HG03558 (cell line): ENCODE measurements at regions not wholly inside any gene's neighbourhood (a gene's known extent, or its start where the extent isn't known, plus 50 kb on each side); places are given as distances from the start of the nearest gene placed in this dataset.
"Not testable (repeated sequence)": the region's sequence is repeated elsewhere in the genome, so short reads cannot be mapped to it uniquely, and the experiment has no call there.

Experiments used
- ATAC-seq: cut with Tn5 transposase; IDR thresholded peaks from one replicate; pipeline ENCODE4 v1.9.1; 2021; ENCODE audit warnings: moderate number of reproducible peaks; ENCODE audit not compliant: unreplicated experiment; ENCODE audit errors: extremely low read depth

DNA sequence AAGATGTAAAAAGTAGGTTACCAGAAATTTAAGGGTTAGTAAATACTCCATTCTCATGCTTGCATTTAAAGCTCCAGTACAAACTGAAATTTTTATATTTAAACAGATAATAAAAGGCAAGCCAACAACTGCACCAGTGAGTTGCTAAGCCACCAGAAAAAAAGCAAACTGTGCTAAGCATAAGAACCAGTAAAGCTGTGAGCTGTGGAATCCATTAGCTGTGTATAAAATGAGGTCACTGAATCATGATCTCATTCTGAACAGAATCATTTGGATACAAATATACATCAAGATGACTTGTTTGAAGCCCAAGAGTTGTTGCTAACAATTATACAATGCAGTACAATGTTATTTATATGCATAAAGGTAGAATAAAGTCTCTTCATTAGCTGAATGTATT lies 1312.2 kb downstream of the SI start:
- no peak for ATAC-seq

DNA sequence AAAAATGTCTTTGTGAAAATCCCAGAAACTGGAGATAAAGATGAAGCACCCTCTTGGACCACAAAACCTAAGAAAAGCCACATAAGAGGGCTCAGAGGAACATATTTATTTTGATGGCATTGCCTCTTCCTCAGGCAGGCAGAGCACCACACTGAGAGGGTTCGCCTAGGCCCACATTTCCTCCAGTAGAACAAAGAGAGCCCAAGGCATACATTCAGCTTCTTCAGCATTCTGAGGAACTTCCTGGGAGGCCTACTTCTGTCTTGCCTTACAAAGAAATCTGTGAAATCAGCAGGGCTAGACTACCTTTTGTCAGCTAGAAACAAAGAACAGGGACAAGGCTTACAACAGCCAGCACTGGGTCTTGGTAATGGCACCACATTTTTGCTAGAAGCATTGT lies 1325.3 kb downstream of the SI start:
- ATAC-seq: no peak

DNA sequence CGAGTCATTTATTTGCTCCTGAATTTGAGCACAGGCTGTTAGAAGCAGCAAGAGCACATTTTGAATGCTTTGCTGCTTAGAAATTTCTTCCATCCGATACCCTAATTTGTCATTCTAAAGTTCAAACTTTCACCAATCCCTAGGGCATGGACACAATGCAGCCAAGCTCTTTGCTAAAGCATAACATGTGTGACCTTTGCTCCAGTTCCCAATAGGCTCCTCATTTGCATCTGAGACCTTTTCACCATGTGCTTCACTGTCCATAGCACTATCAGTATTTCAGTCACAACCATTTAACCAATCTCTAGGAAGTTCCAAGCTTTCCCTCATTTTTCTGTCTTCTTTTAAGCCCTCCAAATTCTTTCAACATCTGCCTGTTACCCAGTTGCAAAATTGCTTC lies 1333.1 kb downstream of the SI start:
- ATAC-seq: no peak

DNA sequence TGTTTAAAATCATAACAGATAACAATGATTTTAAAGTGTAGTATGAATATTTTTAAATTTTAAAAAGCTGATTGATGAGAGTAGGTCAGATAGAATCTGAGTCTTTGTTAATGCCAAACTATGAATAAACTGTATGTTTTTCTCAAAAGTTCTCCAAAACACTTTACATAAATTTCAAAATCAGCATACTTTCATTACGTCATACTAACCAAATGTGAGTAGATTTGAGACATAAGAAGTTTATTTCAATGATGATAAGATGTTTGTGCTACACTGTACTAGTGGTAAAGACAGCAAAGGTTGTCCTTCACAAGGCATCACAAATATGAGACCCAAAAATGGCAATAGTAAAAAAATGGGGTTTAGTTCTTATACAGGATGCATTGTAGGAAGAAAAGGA lies 1342.9 kb downstream of the SI start:
- no peak for ATAC-seq

DNA sequence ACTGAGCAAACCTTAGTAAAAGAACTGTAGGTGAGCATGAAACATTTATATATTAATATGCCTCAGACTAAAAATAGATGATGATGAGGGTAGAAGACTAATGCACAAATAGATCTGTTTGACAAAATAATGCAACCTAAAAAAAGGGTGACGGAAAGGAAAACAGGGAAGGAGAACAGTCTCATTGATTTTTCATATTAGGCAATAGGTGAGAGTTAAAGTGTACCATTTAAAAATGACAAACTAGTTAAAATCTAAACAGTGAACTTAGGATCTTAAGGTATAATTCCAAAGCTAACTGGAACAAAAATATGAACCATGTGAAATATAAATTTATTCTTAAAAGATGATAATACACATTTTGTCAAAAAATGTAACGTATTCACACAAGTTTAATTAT lies 1347.6 kb downstream of the SI start:
- ATAC-seq: no peak

DNA sequence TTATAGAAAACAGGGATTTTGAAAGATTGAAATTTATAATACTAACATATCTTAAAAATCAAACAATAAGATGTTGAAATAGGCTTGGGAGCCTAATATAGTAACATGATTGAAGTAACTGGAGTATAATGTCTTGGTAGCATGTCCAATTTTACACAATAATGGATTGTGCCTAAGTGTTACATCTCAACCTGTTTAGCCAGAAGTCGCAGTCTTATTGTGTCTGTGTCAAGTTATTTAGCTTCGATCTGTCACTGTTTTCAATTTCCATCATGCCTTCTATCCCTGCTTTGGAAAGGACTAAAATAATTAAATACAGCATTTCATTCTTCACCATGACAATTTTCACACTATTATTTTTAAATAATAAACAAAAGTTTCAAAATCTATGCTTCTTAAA lies 1352.2 kb downstream of the SI start:
- ATAC-seq: no peak

DNA sequence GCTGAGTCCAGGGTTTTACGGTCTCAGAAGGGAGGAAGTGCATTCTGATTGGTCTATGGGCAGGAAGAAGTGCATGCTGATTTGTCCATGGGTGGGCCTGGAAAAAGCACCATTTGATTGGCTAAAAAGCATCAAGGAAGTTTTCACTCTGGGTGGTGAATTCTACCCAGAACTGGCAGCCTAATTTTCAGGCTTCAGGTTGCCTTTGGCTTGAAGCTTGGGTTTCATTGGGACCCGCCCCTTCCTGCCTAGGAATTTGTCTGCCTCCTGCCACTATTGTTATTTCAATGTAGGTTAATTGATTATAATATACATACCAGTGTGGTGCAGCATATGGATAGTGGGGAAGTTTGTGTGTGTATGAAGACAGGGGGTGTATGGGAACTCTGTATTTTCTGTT lies 1355.9 kb downstream of the SI start:
- no peak for ATAC-seq

DNA sequence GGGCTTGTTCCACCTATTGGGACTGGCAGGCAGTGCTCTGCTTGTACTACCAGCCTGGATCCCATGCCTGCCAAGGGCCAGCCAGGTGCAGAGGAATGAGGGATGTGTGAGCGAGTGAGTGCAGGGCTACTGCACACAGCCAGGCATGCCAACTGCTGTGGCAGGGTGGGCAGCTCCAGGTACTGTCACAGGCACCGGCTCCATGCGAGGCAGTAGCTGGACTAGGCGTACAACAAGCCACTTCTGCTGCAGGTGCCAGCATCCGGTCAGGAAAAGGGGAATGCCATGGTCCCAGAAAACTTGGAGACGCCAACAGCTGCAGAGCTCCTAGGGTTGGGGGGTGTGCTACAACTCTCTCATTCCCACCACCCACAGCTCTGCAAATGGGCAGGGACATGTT lies 1356.7 kb downstream of the SI start:
- ATAC-seq: no peak

DNA sequence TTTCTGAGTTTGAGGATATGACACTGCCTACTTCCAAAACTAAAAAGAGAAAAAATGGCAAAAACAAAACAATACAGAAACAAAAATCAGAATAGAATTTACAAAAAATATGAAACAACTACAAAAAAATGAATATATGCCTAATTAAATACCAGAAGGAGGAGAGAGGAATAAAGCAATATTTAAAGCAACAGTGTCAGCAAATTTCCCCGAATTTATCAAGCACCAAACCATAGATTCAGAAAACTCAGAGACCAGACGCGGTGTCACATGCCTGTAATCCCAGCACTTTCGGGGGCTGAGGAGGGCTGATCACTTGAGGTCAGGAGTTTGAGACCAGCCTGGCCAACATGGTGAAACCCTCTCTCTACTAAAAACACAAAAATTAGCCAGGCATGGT lies 1360.9 kb downstream of the SI start:
- no peak for ATAC-seq

DNA sequence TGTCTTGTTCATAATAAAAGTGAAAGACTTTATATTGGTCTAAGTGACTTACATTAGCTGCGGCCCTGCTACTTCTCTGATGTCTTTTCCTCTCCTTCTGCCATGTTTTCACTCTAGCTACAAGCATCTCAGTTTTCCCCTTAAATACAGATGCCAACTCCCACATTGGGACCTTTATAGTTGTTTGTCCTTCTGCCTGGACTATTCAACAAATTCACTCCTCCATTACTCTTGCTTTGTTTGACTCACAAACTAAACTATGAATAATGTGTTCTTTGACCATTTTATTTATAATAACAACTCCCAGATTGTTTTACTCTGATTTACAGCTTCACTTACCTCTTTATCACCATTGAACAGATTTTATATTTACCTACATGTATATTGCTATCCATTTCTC lies 1369.9 kb downstream of the SI start:
- ATAC-seq: no peak

DNA sequence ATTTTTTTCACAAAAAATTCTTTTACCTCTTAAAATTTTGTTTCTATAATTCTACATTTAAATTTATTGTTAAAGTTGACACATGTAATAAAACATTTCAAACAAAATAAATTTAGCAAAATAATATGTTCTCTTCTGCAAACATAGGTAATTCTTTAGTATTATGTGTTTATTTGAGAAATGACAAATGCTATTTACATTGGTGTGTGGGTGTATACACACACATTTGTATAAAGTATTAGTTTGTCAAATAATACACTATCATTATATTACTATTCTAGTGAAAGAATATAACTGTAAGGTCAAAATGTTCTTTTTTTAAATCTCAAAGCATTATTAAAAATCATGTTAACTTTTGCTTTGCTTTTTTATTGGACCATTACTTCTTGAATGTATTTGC lies 1370.6 kb downstream of the SI start:
- no peak for ATAC-seq

DNA sequence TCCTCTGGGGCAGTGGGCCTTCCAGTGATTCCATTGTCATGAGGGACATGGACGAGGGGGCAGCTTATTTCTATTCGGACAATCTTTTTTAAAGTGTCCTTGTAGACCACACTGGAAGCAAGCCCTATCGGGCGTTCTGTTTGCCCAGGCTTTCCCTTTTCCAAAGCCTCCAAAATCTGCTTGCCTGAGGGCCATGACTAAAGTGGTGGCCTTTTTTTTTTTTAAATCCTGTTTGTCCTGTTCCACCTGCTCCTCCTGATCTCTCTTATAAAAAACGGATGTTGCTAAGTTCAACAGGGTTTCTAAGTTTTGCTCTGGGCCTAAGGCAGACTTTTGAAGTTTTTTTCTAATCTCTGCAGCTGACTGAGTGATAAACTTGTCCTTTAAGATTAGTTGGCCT lies 1380.1 kb downstream of the SI start:
- not testable (repeated sequence) for ATAC-seq

DNA sequence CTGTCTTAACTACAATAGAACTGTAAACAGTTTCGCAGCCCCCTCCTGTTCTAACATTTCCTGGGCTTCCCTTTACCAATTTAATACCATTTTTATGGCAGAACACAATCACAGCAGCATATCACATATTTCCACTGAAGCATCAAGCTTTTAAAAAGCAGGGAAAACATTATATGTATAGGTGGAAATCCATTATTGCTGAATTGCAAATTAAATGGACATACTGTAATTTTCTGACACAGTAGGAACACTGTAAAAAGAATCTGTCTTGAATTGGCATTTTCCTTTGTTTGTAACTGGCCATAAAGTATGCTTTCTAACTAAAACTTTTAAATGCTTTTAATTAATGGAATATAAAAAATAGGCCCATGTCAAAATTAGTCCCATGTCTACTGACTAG lies 1385.8 kb downstream of the SI start:
- ATAC-seq: no peak

DNA sequence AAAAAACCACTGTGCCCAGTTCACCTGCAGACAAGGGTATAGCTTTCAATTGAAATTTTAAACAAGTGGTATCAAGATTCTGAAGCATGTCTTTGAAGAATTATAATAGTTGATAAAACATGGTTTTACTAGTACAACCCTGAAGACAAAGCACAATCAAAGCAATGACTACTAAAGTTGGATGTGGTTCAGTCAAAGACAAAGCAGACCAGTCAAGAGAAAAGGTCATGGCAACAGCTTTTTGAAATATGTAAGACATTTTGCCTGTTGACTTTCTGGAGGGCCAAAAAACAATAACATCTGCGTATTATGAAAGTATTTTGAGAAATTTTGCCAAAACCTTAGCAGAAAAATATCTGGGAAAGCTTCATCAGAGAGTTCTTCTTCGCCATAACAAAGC lies 1393.6 kb downstream of the SI start:
- ATAC-seq: no peak

DNA sequence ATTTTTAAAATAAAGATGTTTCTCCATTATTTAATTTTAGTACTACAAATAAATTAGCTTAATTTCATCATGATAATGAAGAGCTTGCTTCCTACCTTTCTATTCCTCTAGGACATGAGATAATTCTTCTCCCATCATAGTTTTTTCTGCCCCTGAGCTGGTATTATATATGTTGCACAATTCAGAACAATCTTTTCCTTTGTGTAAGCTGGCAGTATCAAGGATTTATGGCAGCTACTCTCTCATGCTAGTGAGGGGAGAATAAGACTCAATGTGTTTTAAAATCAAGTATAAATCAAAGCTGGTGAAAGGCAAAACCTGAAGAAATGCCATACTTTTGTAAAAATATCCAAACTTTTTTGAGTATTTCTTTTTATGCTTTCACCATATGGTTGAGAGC lies 1405.3 kb downstream of the SI start:
- ATAC-seq: no peak

DNA sequence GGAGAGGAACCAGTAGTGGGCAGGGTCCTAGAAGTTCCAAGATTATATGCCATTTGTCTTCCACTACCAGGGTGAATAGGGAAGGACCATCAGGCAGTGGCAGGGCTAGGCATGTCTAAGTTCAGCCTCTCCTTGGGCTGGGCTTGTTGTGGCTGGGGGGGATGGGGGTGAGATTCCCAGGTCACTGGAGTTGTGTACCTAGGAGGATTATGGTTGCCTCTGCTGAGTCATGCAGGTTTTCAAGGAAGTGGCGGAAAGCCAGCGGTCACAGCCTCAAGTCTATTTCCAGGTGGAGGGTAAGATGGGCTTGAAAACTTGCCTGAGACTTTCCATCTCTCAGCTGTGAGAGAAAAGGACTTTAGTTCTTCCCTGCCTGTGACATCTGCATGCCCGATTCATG lies 1407.1 kb downstream of the SI start:
- no peak for ATAC-seq

DNA sequence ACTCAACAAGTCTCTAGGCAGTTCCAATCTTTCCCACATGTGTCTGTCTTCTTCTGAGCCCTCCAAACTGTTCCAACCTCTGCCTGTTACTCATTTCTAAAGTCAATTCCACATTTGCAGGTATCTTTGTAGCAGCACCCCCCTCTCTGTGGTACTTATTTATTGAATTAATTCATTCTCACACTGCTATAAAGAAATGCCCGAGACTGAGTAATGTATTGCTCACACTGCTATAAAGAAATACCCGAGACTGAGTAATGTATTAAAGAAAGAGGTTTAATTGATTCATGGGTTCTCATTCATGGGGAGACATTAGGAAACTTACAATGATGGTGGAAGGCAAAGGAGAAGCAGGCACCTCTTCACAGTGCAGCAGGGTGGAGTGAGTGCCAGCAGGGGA lies 1413.8 kb downstream of the SI start:
- no peak for ATAC-seq

DNA sequence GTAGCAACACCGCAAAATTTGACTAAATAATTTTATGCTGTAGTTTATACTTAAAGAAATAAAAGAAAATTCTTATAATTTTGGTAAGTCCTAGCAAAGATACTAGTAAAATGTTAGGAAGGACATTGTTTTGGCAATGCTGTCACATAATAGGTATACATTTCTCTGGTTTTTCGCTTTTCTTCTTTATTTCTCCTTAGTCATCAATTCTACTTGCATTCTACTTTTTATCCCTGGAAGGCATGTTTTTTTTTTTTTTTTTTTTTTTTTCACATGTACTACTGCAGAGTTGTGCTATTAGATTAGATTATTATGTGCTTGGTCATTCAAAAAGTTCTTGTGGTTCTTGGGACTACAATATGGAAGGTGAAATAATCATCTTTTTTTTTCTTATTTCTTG lies 1421.2 kb downstream of the SI start:
- ATAC-seq: no peak

DNA sequence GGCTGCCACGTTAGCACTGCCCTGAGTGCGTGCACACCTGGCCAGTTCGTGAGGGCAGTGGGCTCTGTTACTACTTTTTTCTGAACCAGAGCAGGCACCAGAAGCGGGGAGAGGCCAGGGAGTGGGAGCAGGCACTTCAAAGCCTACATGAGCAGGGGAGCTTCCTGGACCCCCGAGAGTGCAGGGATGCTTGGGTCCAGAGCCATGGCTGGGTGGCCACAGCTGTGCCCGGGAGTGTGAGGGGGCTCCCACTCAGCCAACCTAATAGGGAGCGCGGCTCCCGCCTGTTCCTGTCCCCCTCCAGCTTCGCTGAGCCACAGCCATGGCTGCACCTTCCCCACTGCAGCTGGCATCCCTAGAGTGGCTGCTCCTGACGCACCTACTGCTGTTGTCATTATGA lies 1423.3 kb downstream of the SI start:
- no peak for ATAC-seq

DNA sequence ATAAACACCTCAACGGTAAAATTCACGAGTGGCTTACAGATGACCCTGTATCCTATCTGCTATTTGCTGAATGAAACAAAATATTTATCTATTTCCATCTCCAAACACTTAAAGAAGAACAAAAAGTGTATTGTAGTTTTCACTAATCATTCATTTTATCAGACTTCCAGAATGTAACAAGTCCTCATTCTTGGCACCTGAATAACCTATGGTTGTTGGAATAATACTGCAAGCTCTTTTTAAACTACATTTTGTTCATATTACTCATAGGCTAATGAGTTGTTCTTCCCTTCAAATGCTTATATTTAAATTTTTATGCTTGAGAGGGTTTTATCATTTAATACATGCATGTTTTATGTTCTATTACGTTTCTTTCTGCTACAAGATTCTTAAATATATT lies 1434.1 kb downstream of the SI start:
- no peak for ATAC-seq

DNA sequence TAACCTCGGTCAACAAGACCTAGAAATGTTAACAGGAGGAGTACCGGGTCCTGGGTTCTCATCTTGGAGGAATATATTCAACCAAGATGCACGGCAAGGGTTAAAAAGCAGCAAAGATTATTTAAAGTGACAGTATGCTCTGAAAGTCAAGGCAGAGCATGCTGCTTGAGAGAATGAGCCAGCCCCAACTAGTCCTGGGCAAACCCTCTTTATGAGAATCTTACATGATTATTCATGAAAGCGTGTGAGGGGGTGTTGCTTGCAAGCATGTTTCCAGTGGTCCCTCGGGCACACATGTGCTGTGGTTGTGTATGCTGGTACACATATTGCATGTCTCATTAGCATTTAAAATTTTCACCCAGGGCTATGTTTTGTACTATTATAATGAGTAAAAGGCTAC lies 1445.6 kb downstream of the SI start:
- no peak for ATAC-seq

DNA sequence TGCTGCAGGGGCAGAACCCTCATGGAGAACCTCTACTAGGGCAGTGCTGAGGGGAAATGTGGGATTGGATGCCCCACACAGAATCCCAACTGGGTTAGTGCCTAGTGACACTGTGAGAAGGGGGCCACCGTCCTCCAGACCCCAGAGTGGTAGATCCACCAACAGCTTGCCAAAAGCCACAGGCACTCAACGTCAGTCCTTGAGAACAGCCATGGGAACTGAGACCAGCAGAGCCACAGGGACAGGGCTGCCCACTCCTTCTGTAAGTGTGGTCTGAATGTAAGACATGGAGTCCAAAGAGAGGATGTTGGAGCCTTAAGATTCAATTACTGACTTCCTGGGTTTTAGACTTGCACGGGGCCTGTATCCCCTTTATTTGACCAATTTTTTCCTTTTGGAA lies 1451.5 kb downstream of the SI start:
- ATAC-seq: no peak

DNA sequence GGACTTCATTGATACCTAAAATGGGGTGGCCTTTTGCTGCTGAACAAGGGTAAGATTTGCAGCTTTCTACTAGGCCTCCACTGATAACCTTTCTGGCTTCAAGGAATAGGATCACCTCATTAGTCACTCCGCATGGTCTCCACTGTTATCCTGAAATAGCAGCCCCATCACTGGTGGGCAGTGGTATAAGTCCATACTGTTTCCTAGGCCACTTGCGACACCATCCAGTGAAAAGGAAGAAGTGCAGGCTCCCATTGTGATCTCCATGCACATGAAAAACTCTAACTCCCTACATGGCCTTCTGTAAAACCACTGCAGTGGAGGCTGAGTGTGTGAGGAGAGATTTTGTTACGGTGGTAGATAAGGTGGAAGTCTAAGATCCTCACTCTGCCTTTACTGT lies 1455.9 kb downstream of the SI start:
- ATAC-seq: no peak

DNA sequence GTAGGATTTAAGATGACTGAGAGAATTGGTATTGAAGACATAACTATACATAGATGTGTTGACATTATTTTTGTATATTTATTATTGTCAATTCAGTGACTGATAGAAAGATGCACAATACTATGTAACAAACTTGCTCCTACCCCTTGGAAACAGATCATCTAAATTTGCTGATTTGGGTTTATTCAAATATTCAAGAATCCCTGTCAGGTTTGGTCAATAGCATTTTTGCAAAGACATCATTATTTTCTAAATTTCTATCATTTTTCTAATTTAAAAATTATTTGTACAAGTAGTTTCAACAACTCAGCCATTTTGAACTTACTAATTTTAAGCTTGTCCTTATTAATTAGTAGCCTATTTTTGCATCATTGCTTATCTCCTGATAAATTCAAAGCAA lies 1463.4 kb downstream of the SI start:
- no peak for ATAC-seq
